ENCODE measurements at regions not wholly inside any gene's neighbourhood (a gene's known extent, or its start where the extent isn't known, plus 50 kb on each side); places are given as distances from the start of the nearest gene placed in this dataset.

DNA sequence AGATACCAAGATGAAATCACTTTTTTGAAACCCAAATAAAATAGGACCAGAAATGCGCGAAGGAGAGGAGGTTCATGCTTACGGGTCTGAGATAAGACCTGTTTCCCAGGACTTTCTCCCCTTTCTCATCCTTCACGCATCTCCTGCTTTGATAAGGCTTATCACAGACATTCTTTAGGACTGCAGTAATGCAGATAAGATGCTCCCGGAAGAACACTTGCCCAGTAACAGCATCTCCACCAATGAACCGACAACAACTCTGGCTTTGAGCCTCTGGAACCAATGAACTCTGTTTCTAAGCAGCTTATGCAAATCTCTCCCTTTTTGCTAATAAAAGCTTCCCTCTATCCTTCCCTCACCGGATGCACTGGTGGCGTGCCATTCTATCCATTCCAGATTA, 783.4 kb upstream of the ARGLU1 start:
- intact Hi-C loops (cut with micrococcal nuclease), result loop anchor here (5.0 kb wide), 1 partner anchor 59 kb away; no protein-coding TSS in a partner anchor

DNA sequence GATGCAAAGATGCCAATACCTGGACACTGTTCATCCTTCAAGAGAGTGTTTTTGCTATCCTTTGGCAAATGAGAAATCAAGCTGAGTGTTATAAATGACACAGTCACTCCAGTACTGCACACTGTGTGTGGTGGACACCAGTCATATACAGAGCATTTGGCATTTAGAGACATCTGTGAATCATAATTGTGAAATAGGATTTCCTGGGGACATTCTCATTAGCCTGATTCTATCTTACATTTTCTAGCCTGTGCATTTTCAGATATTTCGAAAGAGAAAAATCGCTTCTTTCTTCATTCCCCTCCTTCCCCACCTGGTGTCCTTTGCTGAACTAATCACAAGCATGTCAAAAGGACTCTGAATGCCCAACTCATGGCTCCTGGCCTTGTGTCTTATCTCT, 781.0 kb upstream of the ARGLU1 start:
- intact Hi-C loops (cut with micrococcal nuclease), result no loop called here

DNA sequence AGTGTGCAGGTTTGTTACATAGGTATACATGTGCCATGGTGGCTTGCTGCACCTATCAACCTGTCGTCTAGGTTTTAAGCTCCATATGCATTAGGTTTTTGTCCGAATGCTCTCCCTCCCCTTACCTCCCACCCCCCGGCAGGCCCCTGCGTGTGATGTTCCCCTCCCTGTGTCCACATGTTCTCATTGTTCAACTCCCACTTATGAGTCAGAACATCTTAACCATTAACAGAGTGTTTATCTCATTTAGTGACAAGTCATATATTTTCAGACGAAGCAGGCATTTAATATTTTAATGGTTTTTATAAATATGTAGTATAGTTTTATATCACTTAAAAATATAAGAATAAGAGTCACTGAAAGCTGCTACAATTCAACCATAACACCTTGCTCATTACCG, 780.5 kb upstream of the ARGLU1 start:
- intact Hi-C loops (cut with micrococcal nuclease), result no loop called here

DNA sequence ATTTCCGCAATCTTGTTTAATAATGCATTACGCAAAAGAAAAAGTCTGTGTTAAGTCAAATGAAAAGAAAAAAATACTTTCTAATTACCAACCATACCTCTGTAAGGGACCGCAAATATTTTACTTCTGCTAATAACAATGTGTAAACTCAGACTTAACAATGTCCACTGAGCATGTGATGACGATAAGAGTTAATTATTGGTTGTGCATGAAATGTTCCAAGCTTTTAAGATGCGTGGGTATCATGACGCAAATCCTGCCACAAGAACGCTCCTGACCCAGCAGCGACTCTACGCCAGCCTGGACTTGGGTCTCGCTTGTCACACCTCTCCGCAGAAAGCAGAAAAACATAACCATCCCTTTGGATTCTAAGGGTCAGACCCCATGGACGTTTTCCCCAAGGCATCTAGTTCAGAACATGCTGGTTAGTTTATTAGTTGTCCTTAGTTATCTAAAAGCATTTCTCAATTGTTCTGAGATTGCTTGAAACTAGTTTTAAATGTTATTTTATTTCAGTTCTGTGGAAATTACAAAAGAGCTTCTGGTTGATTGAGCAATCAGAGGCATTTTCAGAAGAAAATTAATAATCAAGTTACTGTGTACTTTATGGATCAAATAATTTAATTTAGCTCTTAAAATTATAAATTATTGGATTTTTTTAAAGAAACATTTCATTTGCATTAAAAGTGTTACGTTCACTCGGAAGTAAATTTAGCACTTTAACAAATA, 779.9 kb upstream of the ARGLU1 start:
- intact Hi-C loops (cut with micrococcal nuclease), result no loop called here

DNA sequence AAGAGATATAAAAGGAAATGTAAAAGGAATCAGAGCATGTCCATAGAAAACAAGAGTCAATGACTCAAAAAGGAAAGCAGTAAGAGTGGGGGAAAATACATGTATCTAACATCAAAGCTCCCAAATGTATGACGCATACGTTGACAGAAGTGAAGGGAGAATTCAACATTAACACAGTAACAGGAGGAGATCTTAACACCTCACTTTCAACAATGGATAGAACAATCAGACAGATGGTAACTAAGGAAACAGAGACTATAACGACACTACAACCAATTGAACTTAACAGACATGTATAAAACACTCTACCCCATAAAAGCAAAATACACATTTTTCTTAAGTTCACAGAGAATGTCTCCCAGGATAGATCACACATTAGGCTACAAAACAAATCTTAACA, 774.8 kb upstream of the ARGLU1 start:
- intact Hi-C loops (cut with micrococcal nuclease), result loop anchor here (5.0 kb wide), 1 partner anchor 40 kb away; no protein-coding TSS in a partner anchor

DNA sequence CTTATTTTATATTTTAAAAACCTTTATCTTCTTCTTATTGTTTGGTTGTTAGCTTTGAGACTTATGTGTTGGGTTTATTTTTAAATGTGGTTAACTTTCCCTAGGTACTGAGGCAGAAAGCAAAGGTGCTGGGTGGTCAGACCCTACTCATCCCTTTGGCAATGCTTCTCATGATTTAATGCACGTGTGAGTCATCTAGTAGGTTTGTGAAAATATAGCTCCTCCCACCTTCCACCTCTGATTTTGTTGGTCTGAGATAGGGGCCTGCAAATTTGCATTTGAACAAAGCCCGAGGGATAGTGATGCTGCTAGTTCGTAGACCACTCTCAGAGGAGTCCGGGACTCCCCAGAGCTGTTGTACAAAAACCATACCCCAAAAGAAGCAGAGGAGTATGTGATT, 771.3 kb upstream of the ARGLU1 start:
- intact Hi-C loops (cut with micrococcal nuclease), result loop anchor here (5.0 kb wide), 1 partner anchor 1052 kb away; no protein-coding TSS in a partner anchor

DNA sequence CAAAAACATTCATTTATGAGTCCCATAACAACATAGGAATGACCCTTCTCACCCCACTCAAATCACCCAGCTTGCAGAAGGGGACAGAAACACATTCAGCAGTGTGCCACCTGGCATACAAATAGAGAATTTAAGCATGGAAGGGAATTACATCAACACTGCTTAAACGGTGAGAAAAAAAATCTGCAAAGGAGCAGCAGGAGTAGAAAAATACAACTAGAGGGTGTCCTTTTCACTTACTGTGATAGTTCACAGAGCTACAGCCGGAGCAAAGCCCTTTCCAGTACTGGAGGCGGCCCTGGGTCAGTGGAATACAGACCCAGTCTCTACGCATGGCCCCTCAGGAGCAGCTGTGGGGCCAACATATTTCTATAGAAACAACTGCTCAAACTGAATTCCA, 764.3 kb upstream of the ARGLU1 start:
- intact Hi-C loops (cut with micrococcal nuclease), result no loop called here

DNA sequence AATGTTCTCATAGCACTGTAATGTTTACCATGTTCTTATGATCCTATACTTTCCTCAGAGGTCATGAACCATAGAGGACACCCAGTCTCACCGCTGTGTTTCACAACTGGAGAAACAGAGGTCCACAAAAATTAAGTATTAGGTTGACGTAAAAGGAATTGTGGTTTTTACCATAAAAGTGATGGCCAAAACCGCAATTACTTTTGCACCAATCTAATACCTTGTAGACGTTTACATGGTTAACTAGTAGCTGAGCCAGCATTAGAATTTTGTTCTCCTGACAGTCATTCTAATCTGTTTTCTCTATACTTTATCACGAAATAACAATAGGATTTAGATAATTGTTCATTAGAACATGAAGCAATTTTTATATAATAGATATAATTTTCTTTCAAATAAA, 763.4 kb upstream of the ARGLU1 start:
- intact Hi-C loops (cut with micrococcal nuclease), result no loop called here

DNA sequence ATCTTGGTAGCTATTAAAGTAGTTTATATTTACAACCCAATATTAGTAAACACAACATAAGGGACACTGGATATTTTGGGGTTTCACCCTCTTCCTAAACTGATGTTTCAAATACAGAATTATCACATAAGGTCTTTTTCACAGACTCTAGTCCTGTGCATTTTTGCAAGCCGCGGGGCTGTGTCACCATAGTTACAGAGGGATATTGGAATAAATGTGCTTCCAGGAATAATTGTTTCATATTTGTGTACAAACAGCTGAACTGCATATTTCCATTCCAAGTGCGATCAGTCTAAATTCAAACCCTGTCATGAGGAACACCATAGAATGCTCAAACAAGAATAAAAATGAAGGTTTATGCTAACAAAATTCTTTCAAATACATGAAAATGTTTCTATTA, 762.5 kb upstream of the ARGLU1 start:
- intact Hi-C loops (cut with micrococcal nuclease), result no loop called here

DNA sequence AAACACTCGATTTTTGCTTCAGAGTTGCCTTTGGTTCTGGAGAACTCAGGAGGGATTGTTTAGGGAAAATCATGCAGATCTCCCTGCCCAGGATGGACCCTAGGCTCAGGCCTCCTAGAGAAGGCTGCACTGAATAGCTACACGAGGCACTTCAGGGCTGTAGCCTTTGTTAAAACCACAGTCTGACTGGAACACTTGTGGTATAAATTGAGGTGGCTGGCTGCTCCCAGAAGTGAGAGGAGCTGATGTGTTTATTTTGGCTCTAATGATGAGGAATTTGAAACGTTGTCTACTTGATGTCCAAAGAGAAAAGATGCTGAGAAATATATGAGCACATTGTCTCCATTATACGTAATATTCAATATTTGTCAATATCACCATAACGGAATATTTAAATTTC, 762.1 kb upstream of the ARGLU1 start:
- intact Hi-C loops (cut with micrococcal nuclease), result no loop called here

DNA sequence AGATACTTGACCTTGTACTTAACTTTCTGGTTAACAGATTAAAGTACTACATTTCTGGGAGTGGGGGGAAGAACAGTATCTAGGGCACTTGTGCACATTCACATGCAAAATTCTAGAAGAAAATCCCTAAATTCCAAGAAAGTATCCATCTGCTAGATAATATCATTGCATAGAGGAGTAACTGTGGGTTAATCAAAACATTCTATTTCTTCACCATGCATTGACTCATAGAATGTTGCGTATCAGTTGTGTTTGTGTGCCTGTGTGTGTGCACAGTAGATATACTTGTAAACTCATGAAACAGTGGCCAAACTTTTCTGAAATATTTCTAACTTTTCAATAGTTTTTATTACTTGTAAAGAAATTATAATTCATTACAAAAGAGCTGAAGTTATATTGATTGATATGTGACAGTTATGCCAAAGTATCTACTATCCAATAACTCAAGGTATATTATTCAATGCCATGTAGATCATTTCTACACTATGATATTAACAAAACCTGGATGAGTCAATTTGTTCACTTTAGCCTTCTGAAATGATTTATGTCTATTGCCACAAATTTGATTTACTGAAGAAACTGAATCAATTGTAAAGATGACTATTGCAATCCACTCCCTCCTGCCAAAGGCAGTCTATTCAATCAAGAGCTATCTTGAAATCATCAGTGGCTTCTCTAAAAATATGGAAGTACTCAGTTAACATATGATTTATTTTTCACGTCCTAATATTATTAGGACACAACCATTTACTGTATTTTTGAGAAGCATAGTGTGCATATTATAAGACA, 756.7 kb upstream of the ARGLU1 start:
- intact Hi-C loops (cut with micrococcal nuclease), result no loop called here

DNA sequence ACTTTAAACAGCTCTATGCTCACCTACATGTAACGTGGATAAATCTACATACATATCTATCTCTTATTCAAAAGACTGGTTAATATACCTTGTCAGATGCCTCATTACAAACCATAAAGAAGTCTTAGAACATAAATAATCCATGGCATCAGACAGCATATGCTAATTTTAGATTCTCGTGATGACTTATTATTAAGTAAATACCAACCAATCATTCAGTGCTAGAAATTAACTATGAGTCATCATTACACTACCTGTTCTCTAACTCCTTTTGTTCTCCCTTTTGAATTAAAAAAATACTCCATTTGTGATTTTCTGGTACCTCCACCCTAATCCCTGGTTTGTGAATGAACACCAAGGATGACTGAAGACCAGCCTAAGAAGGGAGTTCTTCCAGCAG, 754.3 kb upstream of the ARGLU1 start:
- intact Hi-C loops (cut with micrococcal nuclease), result no loop called here

DNA sequence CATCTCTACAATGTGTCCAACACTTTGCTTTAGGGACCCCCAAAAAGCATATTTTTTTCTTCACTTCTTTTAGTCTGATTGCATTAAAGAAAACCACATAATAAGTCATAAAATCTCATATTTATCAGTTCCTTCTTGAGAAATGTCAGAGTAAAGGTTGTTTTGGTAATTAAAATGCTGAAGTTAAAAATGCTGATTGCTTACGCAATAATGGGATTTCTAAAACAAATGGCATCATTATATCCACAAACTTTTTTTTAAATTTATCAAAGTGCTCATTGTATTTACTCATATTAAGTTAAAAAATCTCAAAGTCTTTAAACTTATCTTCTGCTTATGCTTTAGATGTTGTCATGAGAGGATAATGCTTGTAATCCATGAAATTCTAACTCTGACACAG, 737.2 kb upstream of the ARGLU1 start:
- intact Hi-C loops (cut with micrococcal nuclease), result no loop called here

DNA sequence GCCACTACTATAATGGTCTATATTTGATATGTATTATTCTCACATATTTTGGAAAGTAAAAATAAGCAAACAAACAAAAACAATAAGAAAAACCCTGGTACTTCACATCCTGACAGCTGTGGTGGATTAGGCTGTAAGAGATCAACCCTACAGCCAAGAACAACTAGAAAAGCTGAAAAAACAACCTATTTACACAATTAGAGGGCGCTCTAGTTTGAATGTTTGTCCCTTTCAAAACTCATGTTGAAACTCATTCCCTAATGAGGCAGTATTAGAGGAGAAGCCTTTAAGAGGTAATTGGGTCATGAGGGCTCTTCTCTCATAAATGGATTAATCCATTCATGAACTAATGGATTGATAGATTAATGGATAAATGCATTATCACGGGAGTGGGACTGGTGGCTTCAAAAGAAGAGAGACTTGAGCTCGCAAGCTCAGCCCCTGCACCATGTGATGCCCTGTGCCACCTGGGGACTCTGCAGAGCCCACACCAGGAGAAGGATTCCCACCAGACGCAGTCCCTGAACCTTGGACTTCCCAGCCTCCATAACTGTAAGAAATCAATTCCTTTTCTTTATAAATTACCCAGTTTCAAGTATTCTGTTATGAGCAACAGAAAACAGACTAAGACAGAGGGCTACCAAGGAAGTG, 733.9 kb upstream of the ARGLU1 start:
- intact Hi-C loops (cut with micrococcal nuclease), result loop anchor here (5.0 kb wide), 1 partner anchor 40 kb away; no protein-coding TSS in a partner anchor

DNA sequence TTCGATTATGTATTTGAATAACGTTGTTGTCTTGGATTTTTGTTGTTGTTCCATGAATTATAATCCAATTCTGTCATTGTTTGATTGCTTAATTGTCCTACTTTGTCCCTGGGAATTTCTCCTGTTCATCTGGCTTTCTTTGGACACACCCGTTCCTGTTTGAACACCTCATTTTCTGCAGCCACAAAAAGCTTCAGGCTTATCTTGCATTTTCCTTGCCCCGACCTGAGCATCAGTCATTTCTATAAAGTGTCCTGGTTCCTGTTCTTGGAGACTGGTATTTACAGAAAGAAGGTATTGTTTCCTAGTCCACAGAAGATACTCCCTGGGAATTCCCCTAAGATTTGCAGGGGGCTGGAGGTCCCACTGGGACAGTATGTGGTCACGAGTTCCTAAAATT, 731.8 kb upstream of the ARGLU1 start:
- intact Hi-C loops (cut with micrococcal nuclease), result loop anchor here (5.0 kb wide), 1 partner anchor 43 kb away; no protein-coding TSS in a partner anchor

DNA sequence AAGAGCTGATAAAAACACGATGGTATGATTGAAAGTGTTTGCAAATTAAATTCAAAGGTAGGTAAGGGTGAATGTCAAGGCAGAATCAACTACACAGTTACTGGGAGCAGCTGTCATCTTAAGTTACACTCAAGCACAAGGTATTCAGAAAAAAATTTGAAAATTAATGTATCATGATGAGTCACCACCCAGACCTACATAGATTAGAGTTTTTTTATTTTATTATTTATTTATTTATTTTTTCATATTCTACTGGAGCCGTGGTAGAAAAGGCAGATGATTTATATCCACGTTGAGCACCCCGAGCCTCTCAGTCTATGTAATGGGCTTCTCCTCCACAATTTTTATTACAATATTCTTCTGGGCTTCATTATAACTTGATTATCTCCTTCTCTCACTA, 728.9 kb upstream of the ARGLU1 start:
- intact Hi-C loops (cut with micrococcal nuclease), result no loop called here

DNA sequence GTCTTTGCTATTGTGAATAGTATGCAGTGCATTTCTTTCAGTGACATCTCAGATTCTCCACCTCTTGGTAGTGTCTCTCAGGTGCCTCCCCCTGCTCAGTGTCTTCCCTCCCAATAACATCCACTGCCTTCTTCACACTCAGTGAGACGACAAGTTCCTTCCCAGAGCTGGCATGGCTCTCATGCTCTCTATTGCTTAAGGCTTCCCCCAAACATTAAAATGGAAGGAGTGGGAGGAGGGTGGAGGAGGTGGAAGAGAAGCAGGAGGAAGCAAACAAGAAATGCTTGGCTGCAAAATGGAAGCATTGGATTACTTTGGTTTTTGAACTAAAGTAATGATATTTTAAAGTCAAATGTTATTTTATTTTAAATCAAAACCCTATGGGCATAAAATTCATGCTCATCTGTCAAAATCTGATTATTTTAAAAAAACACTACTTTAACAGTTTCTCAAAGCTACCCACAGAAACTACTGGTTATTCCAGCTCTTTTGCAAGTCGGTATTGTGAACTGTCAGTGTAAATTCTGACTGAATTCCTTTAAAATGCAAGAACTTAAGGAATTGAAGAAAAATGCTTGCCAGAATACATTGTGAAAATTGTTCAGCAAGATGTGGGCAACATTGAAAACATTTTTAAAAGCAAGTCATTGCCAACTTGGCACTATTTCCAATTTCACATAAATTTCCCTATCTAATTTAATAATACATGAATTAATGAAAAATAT, 727.6 kb upstream of the ARGLU1 start:
- intact Hi-C loops (cut with micrococcal nuclease), result no loop called here

DNA sequence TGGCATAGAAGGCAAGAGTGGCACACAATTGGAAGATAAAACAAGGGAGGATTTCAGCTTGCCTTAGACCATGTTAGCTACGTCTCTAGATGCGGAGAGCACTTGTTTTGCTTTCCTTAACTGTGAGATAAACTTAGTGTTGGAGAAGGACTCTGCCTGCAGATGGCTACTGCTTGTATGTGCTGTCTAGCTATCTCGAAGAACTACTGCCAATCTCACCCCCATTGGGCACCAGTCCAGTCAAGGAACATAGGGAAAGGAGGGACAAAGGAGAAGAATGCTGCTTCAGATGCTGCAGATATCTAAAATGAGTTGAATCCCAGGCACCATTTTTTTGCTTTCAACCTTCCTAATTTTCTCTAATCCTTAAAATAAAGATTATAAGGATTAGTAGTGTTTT, 726.0 kb upstream of the ARGLU1 start:
- intact Hi-C loops (cut with micrococcal nuclease), result loop anchor here (5.0 kb wide), 1 partner anchor 58 kb away; no protein-coding TSS in a partner anchor

DNA sequence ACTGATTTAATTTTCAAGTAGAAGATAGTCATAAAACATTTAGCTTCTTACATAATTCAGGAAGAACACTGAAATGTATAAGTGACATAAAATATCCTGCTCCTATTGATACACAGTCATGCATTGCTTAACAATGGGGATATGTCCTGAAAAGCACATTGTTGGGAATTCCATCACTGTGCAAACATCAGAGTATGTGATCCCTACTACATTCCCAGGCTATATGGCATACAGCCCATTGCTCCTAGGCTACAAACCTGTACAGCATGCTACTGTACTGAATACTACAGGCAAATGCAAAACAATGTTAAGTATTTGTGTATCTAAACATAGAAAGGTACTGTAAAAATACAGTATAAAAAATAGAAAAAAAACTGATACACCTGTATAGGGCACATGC, 723.9 kb upstream of the ARGLU1 start:
- intact Hi-C loops (cut with micrococcal nuclease), result loop anchor here (5.0 kb wide), 1 partner anchor 60 kb away; no protein-coding TSS in a partner anchor

DNA sequence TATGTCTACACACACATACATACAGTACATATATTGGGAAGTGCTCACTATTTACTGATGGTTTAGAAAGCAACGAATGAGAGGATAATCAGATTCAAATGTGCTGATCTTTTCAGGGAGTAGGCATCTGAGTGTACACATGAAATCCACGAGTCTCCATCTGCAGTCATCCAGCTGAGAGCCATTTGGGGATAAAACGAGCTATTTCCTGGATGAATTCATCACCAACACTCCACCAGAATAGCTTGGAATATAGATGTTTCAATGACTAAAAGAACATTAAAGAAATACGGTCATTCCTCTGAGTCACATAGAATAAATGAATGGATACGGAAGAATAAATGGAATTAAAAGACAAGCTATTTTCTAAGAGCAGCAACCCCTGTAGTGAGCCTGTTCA, 721.6 kb upstream of the ARGLU1 start:
- intact Hi-C loops (cut with micrococcal nuclease), result no loop called here

DNA sequence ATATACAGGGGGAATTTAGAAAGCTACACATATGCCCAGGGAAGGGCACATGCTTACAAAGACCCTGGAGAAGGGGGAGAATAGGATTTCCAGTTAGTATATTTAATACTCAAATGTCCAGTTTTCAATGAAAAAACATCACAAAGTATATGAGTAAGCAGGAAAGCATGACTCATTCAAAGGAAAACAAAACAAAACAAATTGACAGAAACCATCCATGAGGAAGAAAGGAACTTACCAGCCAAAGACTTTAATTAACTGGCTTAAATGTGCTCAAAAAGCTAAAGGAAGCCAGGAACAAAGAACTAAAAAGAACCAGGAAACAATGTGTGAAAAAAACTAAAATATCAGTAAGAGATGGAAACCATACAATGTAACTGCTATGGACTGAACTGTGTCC, 716.2 kb upstream of the ARGLU1 start:
- intact Hi-C loops (cut with micrococcal nuclease), result no loop called here
